OCI-LY7 (cell line): ENCODE measurements at regions not wholly inside any gene's neighbourhood (a gene's known extent, or its start where the extent isn't known, plus 50 kb on each side); places are given as distances from the start of the nearest gene placed in this dataset.

Experiments
- BruUV-seq: library from RNA; stranded (reverse); fragments of 400-500 nt; replicated peaks from 2 replicates; lab custom pipeline; 2021; lab: Mats Ljungman, UMichigan
- CTCF ChIA-PET: fragments of 300-600 bp; sonication (Branson Sonifier 250); formaldehyde crosslinking; loops from one replicate; lab custom pipeline; 2022; ENCODE audit warnings: antibody characterized with exemption; ENCODE audit not compliant: unreplicated experiment; lab: Charles Lee
- POLR2A ChIA-PET: fragments of 300-600 bp; sonication (Branson Sonifier 250); formaldehyde crosslinking; loops from one replicate; lab custom pipeline; 2022; ENCODE audit warnings: antibody characterized with exemption; lab: Charles Lee
- DNase-seq: peaks from one replicate; pipeline ENCODE4 v3.0.0-alpha.2; 2015; ENCODE audit warnings: low spot score
- H2AFZ ChIP-seq: fragments of 200-600 bp; sonication (generic), shearing (Covaris generic); 2 replicates; pipeline ENCODE4 v1.6.1; 2014; ENCODE audit warnings: mild to moderate bottlenecking, antibody characterized with exemption, low read length, moderate library complexity
- H3K27ac ChIP-seq: fragments of 200-600 bp; sonication (generic); 2 replicates; pipeline ENCODE4 v1.5.1; 2014; ENCODE audit warnings: mixed run types, low read depth, mild to moderate bottlenecking, moderate library complexity, low read length, inconsistent platforms; ENCODE audit not compliant: poor library complexity, severe bottlenecking
- H3K36me3 ChIP-seq: fragments of 200-600 bp; sonication (generic); 2 replicates; pipeline ENCODE4 v1.6.1; 2014; ENCODE audit warnings: mild to moderate bottlenecking, antibody characterized with exemption, low read length, moderate library complexity, mixed read lengths; ENCODE audit not compliant: insufficient read depth
- H3K4me1 ChIP-seq: fragments of 200-600 bp; sonication (generic); 2 replicates; pipeline ENCODE4 v1.5.1; 2014; ENCODE audit warnings: mild to moderate bottlenecking, low read length; ENCODE audit not compliant: insufficient read depth, poor library complexity, severe bottlenecking
- H3K4me2 ChIP-seq: fragments of 200-600 bp; sonication (generic); 2 replicates; pipeline ENCODE4 v1.6.1; 2014; ENCODE audit warnings: mild to moderate bottlenecking, low read length
- H3K4me3 ChIP-seq: fragments of 200-600 bp; sonication (generic); 2 replicates; pipeline ENCODE4 v1.5.1; 2014; ENCODE audit warnings: mild to moderate bottlenecking, low read depth, low read length; ENCODE audit not compliant: poor library complexity, severe bottlenecking
- H3K79me2 ChIP-seq: fragments of 200-600 bp; sonication (generic); 2 replicates; pipeline ENCODE4 v1.6.1; 2016; ENCODE audit warnings: low read depth, mild to moderate bottlenecking, low read length, moderate library complexity, mixed read lengths; ENCODE audit not compliant: insufficient read depth
- H3K9me2 ChIP-seq: fragments of 200-600 bp; sonication (generic); 2 replicates; pipeline ENCODE4 v1.6.1; 2016; ENCODE audit warnings: mild to moderate bottlenecking, low read length, mixed read lengths; ENCODE audit not compliant: insufficient read depth
- H3K9me3 ChIP-seq: fragments of 200-600 bp; sonication (generic); 2 replicates; pipeline ENCODE4 v1.6.1; 2014; ENCODE audit warnings: mild to moderate bottlenecking, mixed run types, low read length, mixed read lengths
- H4K20me1 ChIP-seq: fragments of 200-600 bp; sonication (generic); 2 replicates; pipeline ENCODE4 v1.6.1; 2014; ENCODE audit warnings: mild to moderate bottlenecking, antibody characterized with exemption, low read length, moderate library complexity, mixed read lengths; ENCODE audit not compliant: insufficient read depth
- CTCF ChIP-seq: fragments of 200-600 bp; sonication (generic); conservative IDR thresholded peaks from 2 replicates; pipeline ENCODE4 v1.5.1; 2014; ENCODE audit warnings: mild to moderate bottlenecking, antibody characterized with exemption, low read length, moderate library complexity, mixed read lengths
- EZH2phosphoT487 ChIP-seq: fragments of 200-600 bp; sonication (generic); IDR thresholded peaks from 2 replicates; pipeline ENCODE4 v1.6.1; 2018; ENCODE audit warnings: low read depth, borderline replicate concordance, mild to moderate bottlenecking, mixed run types, antibody characterized with exemption, low read length, moderate library complexity, mixed read lengths
- intact Hi-C: fragments of 100-400 bp; cut with micrococcal nuclease; formaldehyde crosslinking; loops from one replicate; pipeline ENCODE4 v1.10.0; 2022; ENCODE audit not compliant: unreplicated experiment

GRCh38 chr2:146433116-146433875, 1411.5 kb upstream of the ACVR2A start:
- Histone ChIP-seq H3K36me3 (no peaks in the 10 kb centered on the region), H3K27ac (no peak overlapping the region), H3K4me2 (no peak overlapping the region), H3K9me2 (no peaks in the 10 kb centered on the region), H3K4me3 (no peak overlapping the region), H2AFZ (no peak overlapping the region), H3K9me3 (no peaks in the 10 kb centered on the region), H4K20me1 (no peaks in the 10 kb centered on the region), H3K4me1 (no peaks in the 10 kb centered on the region), H3K79me2 (no peaks in the 10 kb centered on the region)
- no peak for DNase-seq
- TF ChIP-seq EZH2phosphoT487 (no peak), CTCF (no peak)
- intact Hi-C loops, result no loop called here
- POLR2A ChIA-PET, result interaction anchor here (0.6 to 0.7 kb wide), 2 partner anchors 88 to 294 kb away, joined by 3 to 4 read pairs; no protein-coding TSS in a partner anchor
- no TSS peak for BruUV-seq
- CTCF ChIA-PET, result no interaction called here

GRCh38 chr2:146429366-146429765, 1415.5 kb upstream of the ACVR2A start:
- no peaks in the 10 kb centered on the region for H3K9me3 ChIP-seq
- no peaks in the 10 kb centered on the region for H4K20me1 ChIP-seq
- intact Hi-C loops, result no loop called here
- TF ChIP-seq EZH2phosphoT487 (no peak), CTCF (no peak)
- H3K36me3 ChIP-seq, result no peaks in the 10 kb centered on the region
- DNase-seq, result no peak
- no peak overlapping the region for H3K4me3 ChIP-seq
- H3K27ac ChIP-seq, result no peak overlapping the region
- no peaks in the 10 kb centered on the region for H3K9me2 ChIP-seq
- ChIA-PET CTCF (no interaction called here), POLR2A (no interaction called here)
- no peaks in the 10 kb centered on the region for H3K79me2 ChIP-seq
- no peak overlapping the region for H2AFZ ChIP-seq
- no peaks in the 10 kb centered on the region for H3K4me1 ChIP-seq
- BruUV-seq, result no TSS peak
- H3K4me2 ChIP-seq, result no peak overlapping the region

GRCh38 chr2:146417942-146418341, 1426.9 kb upstream of the ACVR2A start:
- POLR2A ChIA-PET, result no interaction called here
- intact Hi-C loops, result no loop called here
- Histone ChIP-seq H3K79me2 (no peaks in the 10 kb centered on the region), H4K20me1 (no peaks in the 10 kb centered on the region), H3K36me3 (no peaks in the 10 kb centered on the region), H3K9me3 (no peaks in the 10 kb centered on the region), H2AFZ (no peak overlapping the region), H3K4me1 (no peaks in the 10 kb centered on the region), H3K4me3 (no peak overlapping the region), H3K9me2 (no peaks in the 10 kb centered on the region), H3K4me2 (no peak overlapping the region), H3K27ac (no peak overlapping the region)
- CTCF ChIA-PET, result no interaction called here
- no peak for DNase-seq
- no TSS peak for BruUV-seq
- TF ChIP-seq CTCF (no peak), EZH2phosphoT487 (no peak)
